Caco-2 (cell line): ENCODE measurements at regions not wholly inside any gene's neighbourhood (a gene's known extent, or its start where the extent isn't known, plus 50 kb on each side); places are given as distances from the start of the nearest gene placed in this dataset.

Experiments used
- BruUV-seq: library from RNA; stranded (reverse); fragments of 400-500 nt; replicated peaks from 2 replicates; lab custom pipeline; 2021; lab: Mats Ljungman, UMichigan
- CTCF ChIA-PET: fragments of 300-600 bp; sonication (Branson Sonifier 250); formaldehyde crosslinking; loops from one replicate; lab custom pipeline; 2022; ENCODE audit warnings: antibody characterized with exemption; lab: Charles Lee
- POLR2A ChIA-PET: fragments of 300-600 bp; sonication (Branson Sonifier 250); formaldehyde crosslinking; loops from one replicate; lab custom pipeline; 2022; ENCODE audit warnings: antibody characterized with exemption; lab: Charles Lee
- DNase-seq, 2 experiments: peaks; one replicate each; pipeline versions ENCODE4 v3.0.0 to v3.0.0-alpha.2; 2020 to 2022
- H3K27me3 ChIP-seq: replicated peaks from 2 replicates; pipeline ENCODE4 v1.6.0; 2011; ENCODE audit warnings: low read length; ENCODE audit not compliant: control insufficient read depth, insufficient read depth
- H3K36me3 ChIP-seq: 2 replicates; pipeline ENCODE4 v1.5.1; 2011; ENCODE audit warnings: low read length; ENCODE audit not compliant: control insufficient read depth, insufficient read depth
- H3K4me1 ChIP-seq: fragments of 250-450 bp; sonication (Bioruptor Pico); 2 replicates; pipeline ENCODE4 v1.5.1; 2020; ENCODE audit warnings: mild to moderate bottlenecking
- H3K4me3 ChIP-seq: 2 replicates; pipeline ENCODE4 v1.5.1; 2011; ENCODE audit warnings: low read depth, mild to moderate bottlenecking, control low read depth, low read length
- H3K9me3 ChIP-seq: fragments of 250-450 bp; sonication (Bioruptor Pico); 2 replicates; pipeline ENCODE4 v1.5.1; 2020; ENCODE audit warnings: mild to moderate bottlenecking, moderate library complexity
- H3K27ac Mint-ChIP-seq: one replicate; pipeline ENCODE4 v1.8.0; 2022; ENCODE audit warnings: mixed read lengths; ENCODE audit not compliant: unreplicated experiment
- H3K27me3 Mint-ChIP-seq: one replicate; pipeline ENCODE4 v1.8.0; 2022; ENCODE audit warnings: mixed read lengths; ENCODE audit not compliant: insufficient read depth, unreplicated experiment
- H3K36me3 Mint-ChIP-seq: one replicate; pipeline ENCODE4 v1.8.0; 2022; ENCODE audit warnings: mild to moderate bottlenecking, mixed read lengths; ENCODE audit not compliant: insufficient read depth, unreplicated experiment
- H3K4me1 Mint-ChIP-seq: one replicate; pipeline ENCODE4 v1.8.0; 2022; ENCODE audit warnings: low read depth, mixed read lengths; ENCODE audit not compliant: unreplicated experiment
- H3K4me3 Mint-ChIP-seq: one replicate; pipeline ENCODE4 v1.8.0; 2022; ENCODE audit warnings: mild to moderate bottlenecking, moderate library complexity, mixed read lengths; ENCODE audit not compliant: unreplicated experiment
- H3K9me3 Mint-ChIP-seq: one replicate; pipeline ENCODE4 v1.8.0; 2022; ENCODE audit warnings: mixed read lengths; ENCODE audit not compliant: unreplicated experiment
- CTCF ChIP-seq, 2 experiments: fragments of 200-600 bp in 1 of 2; IDR thresholded peaks; 1 replicate in 1 of 2; 2 replicates in 1 of 2; pipeline versions ENCODE4 v1.5.1 to v1.8.0; 2011 to 2022; ENCODE audit warnings: antibody characterized with exemption in 1 of 2, control low read depth in 1 of 2, inconsistent platforms in 1 of 2, low read depth in 1 of 2, low read length in 1 of 2, mild to moderate bottlenecking in 1 of 2, moderate library complexity in 1 of 2; ENCODE audit not compliant: insufficient read depth in 1 of 2, severe bottlenecking in 1 of 2, unreplicated experiment in 1 of 2
- intact Hi-C: fragments of 100-400 bp; cut with micrococcal nuclease; formaldehyde crosslinking; loops from one replicate; pipeline ENCODE4 v1.10.0; 2022; ENCODE audit not compliant: unreplicated experiment

- TF ChIP-seq CTCF (IDR thresholded peaks at IDR 0.05; ENCODE audit: insufficient read depth in 1 of 2, low read depth in 1 of 2, low read length in 1 of 2, severe bottlenecking in 1 of 2, unreplicated experiment in 1 of 2): no peak
- ChIA-PET CTCF (no interaction called here), POLR2A (no interaction called here)
- Histone ChIP-seq H3K4me3 (no peak overlapping the region), H3K9me3 (no peaks in the 10 kb centered on the region), H3K27me3 (no peaks in the 10 kb centered on the region), H3K4me1 (no peaks in the 10 kb centered on the region), H3K36me3 (no peaks in the 10 kb centered on the region)
- Mint-ChIP-seq H3K27ac (no peak overlapping the region), H3K9me3 (no peaks in the 10 kb centered on the region), H3K27me3 (no peaks in the 10 kb centered on the region), H3K36me3 (no peaks in the 10 kb centered on the region), H3K4me1 (no peaks in the 10 kb centered on the region), H3K4me3 (no peak overlapping the region)
- BruUV-seq: no TSS peak
- no peak for DNase-seq
- intact Hi-C loops: no loop called here
These were observed 175.6 kb downstream of the POLR1F start for GRCh38 chr7:19533266-19533665.

DNA sequence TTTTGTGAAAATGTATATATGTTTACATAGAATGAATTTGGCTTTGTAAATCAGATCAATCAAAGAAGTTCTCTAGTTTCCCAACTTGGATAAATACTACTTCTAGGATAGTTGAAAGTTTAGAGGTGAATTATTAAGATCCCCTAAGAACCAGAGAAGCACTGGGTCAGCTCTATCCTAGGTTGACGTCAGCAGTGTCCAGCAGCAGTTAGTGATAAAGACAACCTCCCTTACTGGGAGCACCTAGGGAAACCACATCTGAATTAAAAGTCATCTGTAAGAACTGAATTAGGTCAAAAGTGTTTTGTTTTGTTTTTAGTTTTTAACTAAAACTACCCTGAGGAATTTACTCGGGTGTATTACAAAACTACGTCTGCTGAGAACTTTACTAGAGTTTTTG lies 178.0 kb downstream of the POLR1F start:
- H3K27me3 ChIP-seq: no peaks in the 10 kb centered on the region
- Mint-ChIP-seq H3K36me3 (no peaks in the 10 kb centered on the region), H3K4me1 (no peaks in the 10 kb centered on the region), H3K27ac (no peak overlapping the region), H3K9me3 (no peaks in the 10 kb centered on the region), H3K27me3 (no peaks in the 10 kb centered on the region), H3K4me3 (no peak overlapping the region)
- H3K4me1 ChIP-seq: no peaks in the 10 kb centered on the region
- no TSS peak for BruUV-seq
- no peaks in the 10 kb centered on the region for H3K36me3 ChIP-seq
- ChIA-PET POLR2A (no interaction called here), CTCF (no interaction called here)
- no peaks in the 10 kb centered on the region for H3K9me3 ChIP-seq
- DNase-seq: no peak
- TF ChIP-seq CTCF (IDR thresholded peaks at IDR 0.05; ENCODE audit: insufficient read depth in 1 of 2, low read depth in 1 of 2, low read length in 1 of 2, severe bottlenecking in 1 of 2, unreplicated experiment in 1 of 2): no peak
- no peak overlapping the region for H3K4me3 ChIP-seq
- intact Hi-C loops: no loop called here

DNA sequence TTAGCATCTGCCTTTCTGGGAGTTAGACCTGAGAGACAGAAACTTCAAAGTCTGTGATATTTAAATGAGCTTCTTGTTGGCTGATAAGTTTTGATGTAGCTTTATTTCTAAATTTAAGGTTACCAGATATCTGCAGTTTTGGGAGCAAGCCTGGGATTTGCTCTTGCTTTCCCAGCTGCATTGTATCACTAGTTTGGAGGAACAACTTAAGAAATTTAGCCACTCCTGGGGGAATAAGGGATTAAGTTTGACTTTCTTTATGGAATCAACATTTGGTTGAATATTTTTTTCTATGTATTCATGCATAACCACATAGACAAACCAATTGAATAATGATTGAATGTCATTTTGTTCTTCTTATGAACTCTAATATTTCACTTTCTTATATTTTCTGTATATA lies 178.6 kb downstream of the POLR1F start:
- CTCF ChIA-PET: no interaction called here
- POLR2A ChIA-PET: no interaction called here
- no peak overlapping the region for H3K27ac Mint-ChIP-seq
- no peaks in the 10 kb centered on the region for H3K9me3 ChIP-seq
- no peaks in the 10 kb centered on the region for H3K36me3 ChIP-seq
- H3K27me3 Mint-ChIP-seq: no peaks in the 10 kb centered on the region
- H3K4me1 ChIP-seq: no peaks in the 10 kb centered on the region
- no peak overlapping the region for H3K4me3 Mint-ChIP-seq
- DNase-seq: no peak
- no peak for TF ChIP-seq CTCF (IDR thresholded peaks at IDR 0.05; ENCODE audit: insufficient read depth in 1 of 2, low read depth in 1 of 2, low read length in 1 of 2, severe bottlenecking in 1 of 2, unreplicated experiment in 1 of 2)
- H3K9me3 Mint-ChIP-seq: no peaks in the 10 kb centered on the region
- BruUV-seq: no TSS peak
- no peaks in the 10 kb centered on the region for H3K36me3 Mint-ChIP-seq
- no peak overlapping the region for H3K4me3 ChIP-seq
- H3K4me1 Mint-ChIP-seq: no peaks in the 10 kb centered on the region
- no peaks in the 10 kb centered on the region for H3K27me3 ChIP-seq
- intact Hi-C loops: no loop called here
